ENCODE measurements at regions not wholly inside any gene's neighbourhood (a gene's known extent, or its start where the extent isn't known, plus 50 kb on each side); places are given as distances from the start of the nearest gene placed in this dataset.

- no peaks in the 10 kb centered on the region for H3K79me2 ChIP-seq (ENCODE audit: control insufficient read depth, low read length)
- H4K20me1 ChIP-seq (ENCODE audit: control insufficient read depth, insufficient read depth, low read depth, low read length): no peaks in the 10 kb centered on the region
- no peak overlapping the region for H3K4me3 ChIP-seq (ENCODE audit: low read length)
- H3K9me3 ChIP-seq (ENCODE audit: control insufficient read depth, insufficient read depth, low read length): no peaks in the 10 kb centered on the region
- no peaks in the 10 kb centered on the region for H3K36me3 ChIP-seq (ENCODE audit: control insufficient read depth, low read length)
- no peak overlapping the region for H3K27ac ChIP-seq (ENCODE audit: low read depth, low read length)
- no peaks in the 10 kb centered on the region for H3F3A ChIP-seq (ENCODE audit: control insufficient read depth, insufficient read depth)
- H3K9me2 ChIP-seq (replicated peaks; ENCODE audit: control insufficient read depth, low read length): no peaks in the 10 kb centered on the region
- no peak overlapping the region for H3K4me2 ChIP-seq (ENCODE audit: low read length)
- TF ChIP-seq CTCF (IDR thresholded peaks at IDR 0.05; ENCODE audit: low read depth, low read length, poor library complexity, severe bottlenecking): no peak
- TF ChIP-seq EZH2phosphoT487 (IDR thresholded peaks at IDR 0.05; ENCODE audit: borderline replicate concordance, low read length): no peak
- no peaks in the 10 kb centered on the region for H3K4me1 ChIP-seq (ENCODE audit: control insufficient read depth, low read length)
- H3K27me3 ChIP-seq (ENCODE audit: control insufficient read depth, low read length): no peaks in the 10 kb centered on the region
These were observed 390.4 kb downstream of the PTPRU start for GRCh38 chr1:29626726-29627125.

- no peaks in the 10 kb centered on the region for H3K79me2 ChIP-seq (ENCODE audit: control insufficient read depth, low read length)
- no peaks in the 10 kb centered on the region for H3K4me1 ChIP-seq (ENCODE audit: control insufficient read depth, low read length)
- no peak overlapping the region for H3K27ac ChIP-seq (ENCODE audit: low read depth, low read length)
- no peaks in the 10 kb centered on the region for H3F3A ChIP-seq (ENCODE audit: control insufficient read depth, insufficient read depth)
- no peaks in the 10 kb centered on the region for H3K36me3 ChIP-seq (ENCODE audit: control insufficient read depth, low read length)
- H3K9me2 ChIP-seq (replicated peaks; ENCODE audit: control insufficient read depth, low read length): no peaks in the 10 kb centered on the region
- no peaks in the 10 kb centered on the region for H3K27me3 ChIP-seq (ENCODE audit: control insufficient read depth, low read length)
- TF ChIP-seq EZH2phosphoT487 (IDR thresholded peaks at IDR 0.05; ENCODE audit: borderline replicate concordance, low read length) (no peak), CTCF (IDR thresholded peaks at IDR 0.05; ENCODE audit: low read depth, low read length, poor library complexity, severe bottlenecking) (no peak)
- no peaks in the 10 kb centered on the region for H3K9me3 ChIP-seq (ENCODE audit: control insufficient read depth, insufficient read depth, low read length)
- H3K4me3 ChIP-seq (ENCODE audit: low read length): no peak overlapping the region
- H3K4me2 ChIP-seq (ENCODE audit: low read length): no peak overlapping the region
- H4K20me1 ChIP-seq (ENCODE audit: control insufficient read depth, insufficient read depth, low read depth, low read length): no peaks in the 10 kb centered on the region
These were observed 389.7 kb downstream of the PTPRU start for GRCh38 chr1:29626066-29626465.

GRCh38 chr1:29625084-29625420, 388.7 kb downstream of the PTPRU start:
- no peaks in the 10 kb centered on the region for H3K36me3 ChIP-seq (ENCODE audit: control insufficient read depth, low read length)
- H3K9me2 ChIP-seq (replicated peaks; ENCODE audit: control insufficient read depth, low read length): no peaks in the 10 kb centered on the region
- H3K27ac ChIP-seq (ENCODE audit: low read depth, low read length): no peak overlapping the region
- no peaks in the 10 kb centered on the region for H4K20me1 ChIP-seq (ENCODE audit: control insufficient read depth, insufficient read depth, low read depth, low read length)
- H3F3A ChIP-seq (ENCODE audit: control insufficient read depth, insufficient read depth): no peaks in the 10 kb centered on the region
- no peak for TF ChIP-seq EZH2phosphoT487 (IDR thresholded peaks at IDR 0.05; ENCODE audit: borderline replicate concordance, low read length)
- no peak for TF ChIP-seq CTCF (IDR thresholded peaks at IDR 0.05; ENCODE audit: low read depth, low read length, poor library complexity, severe bottlenecking)
- H3K4me2 ChIP-seq (ENCODE audit: low read length): no peak overlapping the region
- no peak overlapping the region for H3K4me3 ChIP-seq (ENCODE audit: low read length)
- H3K79me2 ChIP-seq (ENCODE audit: control insufficient read depth, low read length): no peaks in the 10 kb centered on the region
- H3K4me1 ChIP-seq (ENCODE audit: control insufficient read depth, low read length): no peaks in the 10 kb centered on the region
- no peaks in the 10 kb centered on the region for H3K9me3 ChIP-seq (ENCODE audit: control insufficient read depth, insufficient read depth, low read length)
- H3K27me3 ChIP-seq (ENCODE audit: control insufficient read depth, low read length): no peaks in the 10 kb centered on the region
